Tibial nerve (tissue), 3 donors: ENCODE measurements at regions not wholly inside any gene's neighbourhood (a gene's known extent, or its start where the extent isn't known, plus 50 kb on each side); places are given as distances from the start of the nearest gene placed in this dataset.

Experiments used
- CTCF ChIP-seq, 5 experiments: fragments of 200-600 bp in 3 of 5; fragments of 450-650 bp in 2 of 5; sonication (generic) in 3 of 5; IDR thresholded peaks; one replicate each; pipeline ENCODE4 v1.5.1; 2016 to 2019; ENCODE audit warnings: antibody characterized with exemption in 5 of 5, mild to moderate bottlenecking in 3 of 5, moderate library complexity in 2 of 5
- POLR2A ChIP-seq, 2 donors: fragments of 450-650 bp; IDR thresholded peaks; one replicate each; pipeline ENCODE4 v1.6.1; 2017; ENCODE audit warnings: antibody characterized with exemption in 2 of 2, mild to moderate bottlenecking in 2 of 2, moderate library complexity in 2 of 2

DNA sequence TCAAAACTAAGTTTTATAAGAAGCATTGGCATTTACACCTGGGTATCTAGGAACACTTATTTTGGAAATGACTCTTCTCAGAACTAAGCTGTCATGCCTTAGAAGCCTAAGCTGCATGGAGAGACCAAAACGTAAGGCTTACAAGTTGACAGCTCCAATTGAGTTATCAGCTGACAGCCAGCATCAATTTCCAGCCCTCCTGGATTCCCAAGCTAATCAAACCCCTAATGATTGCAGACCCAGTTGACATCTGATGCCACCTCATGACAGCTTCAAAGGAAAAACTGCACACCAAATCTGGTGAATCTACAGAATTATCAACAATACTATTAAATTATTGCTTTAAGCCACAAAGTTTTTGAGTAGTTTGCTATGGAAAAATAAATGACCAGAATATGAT is 187.6 kb upstream of the PRMT6 start:
- no peak for TF ChIP-seq CTCF (IDR thresholded peaks at IDR 0.05)
- no peak for TF ChIP-seq POLR2A (IDR thresholded peaks at IDR 0.05)
